NCI-H524 (cell line): ENCODE measurements at regions not wholly inside any gene's neighbourhood (a gene's known extent, or its start where the extent isn't known, plus 50 kb on each side); places are given as distances from the start of the nearest gene placed in this dataset.
A peak's percentile ranks its signal among the peaks of the same experiment; 100 is the strongest.
"Not testable (repeated sequence)": the region's sequence is repeated elsewhere in the genome, so short reads cannot be mapped to it uniquely, and the experiment has no call there.

Source experiments
- DNase-seq, 2 experiments: peaks; one replicate each; lab custom pipeline; 2025; lab: John Stamatoyannopoulos, UW

DNA sequence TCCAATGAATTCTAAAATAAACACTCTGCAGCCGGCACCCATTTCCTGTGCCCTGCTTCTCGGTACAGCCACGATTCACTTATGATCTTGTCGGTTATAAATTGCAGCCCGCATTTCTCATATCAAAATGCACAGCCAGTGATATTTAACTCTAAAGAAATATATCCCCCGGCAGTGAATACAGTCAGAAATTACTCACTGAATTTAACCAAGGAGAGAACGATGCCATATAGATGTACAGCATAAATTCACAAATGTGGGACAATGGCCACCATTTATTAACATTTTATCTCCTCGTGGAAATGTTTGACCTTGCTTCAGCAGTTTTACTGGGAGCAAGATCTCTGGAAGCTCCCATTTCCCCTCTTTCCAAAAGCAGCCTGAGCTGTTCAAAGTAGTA lies 1517.8 kb downstream of the BRD1 start:
- no peak for DNase-seq

DNA sequence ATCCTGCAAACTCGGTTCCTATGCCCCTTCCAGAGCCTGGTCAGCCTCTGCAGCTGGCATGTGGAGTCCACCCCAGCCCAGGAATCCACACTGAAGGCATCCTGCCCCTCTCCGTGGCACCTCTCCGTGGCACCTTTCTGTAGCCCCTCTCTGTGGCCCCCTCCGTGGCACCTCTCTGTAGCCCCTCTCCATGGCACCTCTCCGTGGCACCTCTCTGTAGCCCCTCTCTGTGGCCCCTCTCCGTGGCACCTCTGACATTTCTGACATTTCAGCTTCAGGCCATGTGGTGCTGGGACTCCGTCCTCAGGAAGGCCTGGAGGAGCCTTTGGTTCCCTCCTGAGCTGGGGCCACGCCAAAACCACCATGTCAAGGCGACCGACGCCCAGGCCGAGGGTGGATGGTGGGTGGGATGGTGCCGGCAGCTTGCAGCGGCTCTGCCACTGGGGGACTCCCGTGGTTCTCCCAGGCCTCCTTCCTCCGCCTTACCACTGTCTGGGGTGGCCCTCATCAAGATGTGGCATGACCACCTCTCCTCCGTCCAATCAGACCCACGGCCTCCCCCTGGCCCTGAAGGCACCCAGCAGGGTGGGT lies 1518.5 kb downstream of the BRD1 start:
- DNase-seq, result no peak

- no peak for DNase-seq
Observed at GRCh38 chr22:48307931-48308330, 1519.7 kb downstream of the BRD1 start.

- DNase-seq, result no peak
Observed at GRCh38 chr22:48306785-48307510, 1520.7 kb downstream of the BRD1 start.

DNA sequence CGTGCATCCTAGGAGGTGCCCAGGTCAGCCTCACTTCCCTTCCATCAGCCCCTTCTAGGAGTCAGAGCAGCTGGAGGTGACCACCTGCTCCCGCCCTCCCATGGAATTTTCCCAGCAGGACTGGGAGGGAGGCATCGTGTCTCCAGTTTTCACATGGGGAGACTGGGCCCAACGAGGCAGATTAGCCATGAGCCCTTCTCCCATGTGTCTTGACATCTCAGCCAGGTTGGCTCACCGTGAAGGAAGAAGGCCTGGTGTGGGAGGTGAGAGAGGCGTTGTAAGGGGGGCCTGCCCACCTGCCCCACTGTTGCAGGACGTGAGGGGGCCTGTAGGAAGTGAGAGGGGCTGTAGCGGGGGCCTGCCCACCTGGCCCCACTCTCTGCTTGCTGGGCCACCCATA lies 1521.4 kb downstream of the BRD1 start:
- DNase-seq, result no peak

DNA sequence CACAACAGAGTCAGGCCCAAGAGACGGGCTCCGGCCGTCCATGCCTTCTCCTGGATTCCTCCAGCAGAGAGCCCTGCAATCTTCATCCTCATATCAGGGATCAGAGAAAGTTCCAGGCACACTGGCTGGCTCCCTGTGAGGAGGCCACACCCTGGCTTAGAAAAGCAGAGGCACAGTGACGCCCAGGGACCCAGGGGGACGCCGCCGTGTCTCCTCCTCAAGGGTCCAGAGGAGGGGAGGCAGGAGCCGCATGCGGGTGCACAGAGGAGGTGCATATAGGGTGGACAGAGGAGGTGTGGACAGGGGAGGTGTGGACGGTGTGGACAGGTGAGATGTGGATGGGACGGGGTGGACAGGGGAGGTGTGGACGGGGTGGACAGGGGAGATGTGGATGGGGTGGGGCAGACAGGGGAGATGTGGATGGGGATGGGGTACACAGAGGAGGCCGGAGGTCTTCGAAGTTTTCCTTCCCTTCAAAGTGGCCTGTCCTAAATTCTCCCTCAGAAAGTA lies 1521.9 kb downstream of the BRD1 start:
- DNase-seq, result no peak

- DNase-seq, result no peak
Observed at GRCh38 chr22:48303369-48303725, 1524.3 kb downstream of the BRD1 start.

- DNase-seq, result no peak
Observed at GRCh38 chr22:48302657-48303368, 1524.9 kb downstream of the BRD1 start.

DNA sequence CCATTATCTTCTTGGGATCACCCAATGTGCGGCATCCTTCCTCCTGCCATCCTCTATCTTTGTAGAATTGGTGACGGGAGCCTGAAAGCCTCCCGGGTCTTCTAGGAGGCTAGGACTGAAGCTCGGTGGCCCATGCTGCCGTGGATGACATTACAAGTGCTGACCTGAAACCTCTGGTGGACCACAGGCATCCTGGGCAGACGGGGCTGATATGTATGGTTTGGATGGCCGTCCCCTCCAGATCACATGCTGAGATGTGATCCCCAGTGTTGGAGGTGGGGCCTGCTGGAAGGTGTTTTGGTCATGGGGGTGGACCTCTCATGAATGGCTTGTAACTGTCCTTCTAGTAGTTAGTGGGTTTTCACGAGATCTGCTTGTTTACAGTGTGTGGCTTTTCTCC lies 1525.8 kb downstream of the BRD1 start:
- no peak for DNase-seq

GRCh38 chr22:48301421-48301820 lies 1526.3 kb downstream of the BRD1 start:
- DNase-seq, result peak in 1 of 2 experiments; percentile 63

GRCh38 chr22:48300877-48301276 lies 1526.8 kb downstream of the BRD1 start:
- DNase-seq, result no peak

GRCh38 chr22:48299801-48300200 lies 1527.9 kb downstream of the BRD1 start:
- no peak for DNase-seq

DNA sequence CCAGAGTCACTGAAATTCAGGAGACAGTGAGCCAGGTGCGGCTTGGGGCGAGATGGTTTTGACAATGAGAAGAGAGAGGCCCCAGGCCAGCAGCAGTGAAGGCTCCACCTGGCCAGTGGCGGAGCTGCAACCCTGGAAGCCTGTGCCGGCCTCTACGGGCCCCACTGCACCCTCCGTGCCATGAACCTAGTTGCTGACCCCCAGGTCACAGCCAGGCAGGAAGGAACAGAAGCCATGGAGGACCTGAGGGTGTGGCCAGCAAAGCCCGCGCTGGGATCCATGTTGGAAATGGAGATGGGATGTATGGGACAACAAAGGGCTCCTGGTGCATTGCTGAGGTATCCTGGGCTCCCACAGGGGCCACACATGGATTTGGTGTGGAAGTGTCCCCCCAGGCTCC lies 1528.5 kb downstream of the BRD1 start:
- DNase-seq, result no peak

GRCh38 chr22:48297296-48297695 lies 1530.4 kb downstream of the BRD1 start:
- DNase-seq, result no peak

DNA sequence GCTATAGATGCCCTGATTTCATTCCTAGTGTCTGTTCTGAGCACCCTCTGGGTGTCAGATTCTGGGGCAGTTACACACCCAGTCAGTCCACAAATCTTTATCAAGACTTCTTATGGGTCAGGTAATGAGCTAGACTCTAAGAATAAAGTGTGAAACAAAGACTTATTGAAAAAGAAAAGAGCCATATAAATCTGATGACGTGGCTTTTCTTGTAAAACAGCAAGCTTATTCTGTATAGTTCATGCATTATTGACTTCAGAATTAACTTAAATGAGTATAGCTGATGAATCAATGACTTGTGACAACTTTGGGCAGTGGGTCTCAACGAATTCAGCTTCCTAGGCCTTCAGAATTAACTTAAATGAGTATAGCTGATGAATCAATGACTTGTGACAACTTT lies 1527.5 kb downstream of the TBC1D22A start:
- not testable (repeated sequence) for DNase-seq

GRCh38 chr22:48288376-48288940 lies 1526.0 kb downstream of the TBC1D22A start:
- no peak for DNase-seq

DNA sequence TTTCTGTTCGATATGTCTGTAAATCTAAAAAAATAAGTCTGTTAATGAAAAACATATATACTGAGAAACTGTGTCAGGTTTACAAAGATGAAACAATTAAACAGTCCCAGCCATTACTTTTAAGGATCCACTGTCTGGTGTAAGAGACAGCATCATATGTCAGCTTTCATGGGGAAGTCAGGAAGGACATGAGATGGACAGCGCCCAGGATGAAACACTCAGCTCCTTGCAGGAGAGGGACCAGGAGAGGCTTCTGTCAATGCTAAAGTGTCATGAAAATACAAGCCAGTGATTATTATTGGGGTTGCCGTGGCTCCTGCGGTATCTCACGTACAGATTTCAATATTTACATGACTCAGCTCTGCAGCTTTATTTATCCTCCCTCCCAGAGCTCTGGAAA lies 1524.6 kb downstream of the TBC1D22A start:
- no peak for DNase-seq

DNA sequence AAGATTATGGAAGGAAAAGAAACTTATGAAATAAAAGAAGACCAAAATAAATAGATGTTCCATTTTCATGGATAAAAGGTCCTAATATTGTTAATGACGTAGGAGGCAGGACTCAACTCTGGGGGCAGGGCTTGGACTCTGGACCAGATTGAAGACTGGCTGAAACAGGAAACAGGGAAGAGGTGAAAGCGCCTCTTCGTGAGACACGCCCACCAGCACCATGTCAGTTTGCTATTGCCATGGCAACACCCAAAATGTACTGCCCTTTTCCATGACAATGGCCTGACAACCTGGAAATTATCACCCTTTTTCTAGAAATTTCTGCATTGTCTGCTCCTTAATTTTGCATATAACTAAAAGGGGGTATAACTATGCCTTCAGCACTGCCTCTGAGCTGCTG lies 1522.2 kb downstream of the TBC1D22A start:
- DNase-seq, result no peak

DNA sequence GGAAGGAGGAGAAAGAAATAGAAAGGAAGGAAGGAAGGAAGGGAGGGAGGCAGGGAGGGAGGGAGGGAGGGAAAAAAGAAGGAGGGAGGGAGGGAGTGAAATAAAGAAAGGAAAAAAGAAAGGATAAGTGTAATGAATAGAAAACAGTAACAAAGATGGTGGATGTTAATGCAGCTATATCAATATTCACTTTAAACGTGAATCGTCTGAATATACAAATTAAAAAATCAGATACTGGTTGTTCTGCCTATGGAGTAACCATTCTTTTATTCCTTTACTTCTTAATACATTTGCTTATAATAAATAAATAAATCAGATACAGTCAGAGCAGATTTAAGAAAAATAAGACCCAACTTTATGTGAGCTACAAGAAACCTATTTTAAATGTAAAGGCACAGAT lies 1520.4 kb downstream of the TBC1D22A start:
- no peak for DNase-seq

GRCh38 chr22:48279461-48279756 lies 1517.0 kb downstream of the TBC1D22A start:
- DNase-seq, result peak in 1 of 2 experiments; percentile 45

DNA sequence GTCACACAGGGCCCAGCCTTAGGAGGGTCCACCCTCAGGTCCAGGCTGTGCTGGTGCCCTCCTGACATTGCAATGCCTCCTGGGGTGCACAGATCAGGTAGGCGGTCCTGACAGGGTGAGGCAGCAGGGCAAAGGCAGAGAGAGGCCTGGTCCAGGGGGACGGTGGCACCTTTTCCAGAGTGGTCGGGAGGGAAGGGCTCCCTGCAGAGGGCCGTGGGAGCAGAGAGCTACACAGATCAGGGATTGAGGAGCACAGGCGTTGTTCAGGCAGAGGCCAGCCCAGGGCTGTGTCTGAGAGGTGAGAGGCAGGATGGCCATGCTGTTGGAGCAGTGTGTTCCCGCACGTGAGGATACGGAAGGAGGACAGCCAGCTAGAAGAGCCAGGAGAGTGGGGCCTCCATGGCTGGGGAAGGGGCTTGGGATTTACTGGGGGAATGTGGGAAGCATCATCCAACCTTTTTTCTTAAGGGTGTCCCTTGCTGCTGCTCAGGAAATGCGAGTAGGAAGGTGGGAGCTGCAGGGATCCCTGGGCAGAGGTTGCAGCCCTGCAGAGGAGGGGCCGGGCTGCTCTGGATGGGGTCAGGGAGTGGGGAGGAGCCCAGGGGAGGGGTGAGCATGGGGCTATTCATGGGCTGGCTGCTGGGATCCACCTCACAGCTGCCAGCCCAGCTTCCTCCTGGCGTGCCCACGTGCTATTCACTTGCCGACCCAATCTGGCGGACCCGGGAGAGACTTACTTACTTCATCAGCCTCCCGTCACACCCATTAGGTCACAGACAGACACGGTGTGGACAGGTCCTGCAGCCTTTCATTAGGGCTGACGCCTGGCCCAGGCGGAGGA lies 1516.4 kb downstream of the TBC1D22A start:
- peak in 1 of 2 experiments; percentile 45 for DNase-seq
